NB4 (cell line): ENCODE measurements at regions not wholly inside any gene's neighbourhood (a gene's known extent, or its start where the extent isn't known, plus 50 kb on each side); places are given as distances from the start of the nearest gene placed in this dataset.

ENCODE experiments used
- DNase-seq: peaks from one replicate; pipeline ENCODE4 v3.0.0; 2010; ENCODE audit warnings: low read depth
- H3K4me3 ChIP-seq: one replicate; pipeline ENCODE4 v1.5.1; 2011; ENCODE audit warnings: mild to moderate bottlenecking, low read depth, low read length, moderate library complexity
- CTCF ChIP-seq: IDR thresholded peaks from one replicate; pipeline ENCODE4 v1.5.1; 2012; ENCODE audit warnings: low read depth, low read length
- MAX ChIP-seq: IDR thresholded peaks from 2 replicates; pipeline ENCODE4 v1.6.1; 2011; ENCODE audit warnings: low read depth, low read length
- MYC ChIP-seq: IDR thresholded peaks from 2 replicates; pipeline ENCODE4 v1.6.1; 2011; ENCODE audit warnings: low read depth, low read length
- POLR2A ChIP-seq: IDR thresholded peaks from 2 replicates; pipeline ENCODE4 v1.6.1; 2011; ENCODE audit warnings: mild to moderate bottlenecking; ENCODE audit not compliant: insufficient read length; ENCODE audit errors: extremely low read depth

GRCh38 chr12:93048656-93049055, 119.6 kb upstream of the EEA1 start:
- DNase-seq = no peak
- TF ChIP-seq POLR2A (no peak), CTCF (no peak)
- no peak overlapping the region for H3K4me3 ChIP-seq

GRCh38 chr12:93050026-93050747, 121.1 kb upstream of the EEA1 start:
- DNase-seq = no peak
- TF ChIP-seq MAX (no peak), POLR2A (no peak), MYC (no peak)
- no peak overlapping the region for H3K4me3 ChIP-seq

- DNase-seq = no peak
- TF ChIP-seq POLR2A (no peak), MAX (no peak), CTCF (no peak), MYC (no peak)
Measured at GRCh38 chr12:93050748-93051081, 121.6 kb upstream of the EEA1 start.

GRCh38 chr12:93054021-93054420, 124.9 kb upstream of the EEA1 start:
- H3K4me3 ChIP-seq = no peak overlapping the region
- no peak for DNase-seq
- TF ChIP-seq CTCF = no peak
- no peak for TF ChIP-seq MAX
- no peak for TF ChIP-seq POLR2A
- no peak for TF ChIP-seq MYC

More at GRCh38 chr12:93050748-93051081, 121.6 kb upstream of the EEA1 start:
- H3K4me3 ChIP-seq = no peak overlapping the region

- no peak for DNase-seq
- no peak overlapping the region for H3K4me3 ChIP-seq
- TF ChIP-seq CTCF = no peak
- no peak for TF ChIP-seq MAX
- TF ChIP-seq MYC = no peak
- no peak for TF ChIP-seq POLR2A
Measured at GRCh38 chr12:93055221-93055620, 126.1 kb upstream of the EEA1 start.

GRCh38 chr12:93056971-93057535, 128.0 kb upstream of the EEA1 start:
- no peak for DNase-seq
- TF ChIP-seq POLR2A (no peak), MAX (no peak), CTCF (no peak), MYC (no peak)
- no peak overlapping the region for H3K4me3 ChIP-seq
